Colonic mucosa (tissue), 4 donors: ENCODE measurements at regions not wholly inside any gene's neighbourhood (a gene's known extent, or its start where the extent isn't known, plus 50 kb on each side); places are given as distances from the start of the nearest gene placed in this dataset.

ENCODE experiments used
- DNase-seq: peaks from one replicate; pipeline ENCODE4 v3.0.0-alpha.2; 2020
- H3K27ac ChIP-seq: fragments of 200-600 bp; one replicate; pipeline ENCODE4 v1.8.0; 2021
- H3K27me3 ChIP-seq: fragments of 200-600 bp; one replicate; pipeline ENCODE4 v1.8.0; 2021
- H3K36me3 ChIP-seq: fragments of 200-600 bp; one replicate; pipeline ENCODE4 v1.8.0; 2021
- H3K4me1 ChIP-seq: fragments of 200-600 bp; one replicate; pipeline ENCODE4 v1.8.0; 2021; ENCODE audit warnings: mild to moderate bottlenecking
- H3K4me3 ChIP-seq: fragments of 200-600 bp; one replicate; pipeline ENCODE4 v1.8.0; 2021
- H3K9ac ChIP-seq, 2 donors: one replicate each; pipeline ENCODE4 v1.7.0; 2013; ENCODE audit warnings: control low read depth in 2 of 2, low read depth in 2 of 2, low read length in 2 of 2
- H3K9me3 ChIP-seq: fragments of 200-600 bp; one replicate; pipeline ENCODE4 v1.8.0; 2021
- CTCF ChIP-seq: fragments of 200-600 bp; IDR thresholded peaks from one replicate; pipeline ENCODE4 v1.8.0; 2022; ENCODE audit warnings: antibody characterized with exemption, mild to moderate bottlenecking
- intact Hi-C: fragments of 100-400 bp; cut with DNase I; formaldehyde crosslinking; loops from one replicate; pipeline ENCODE4 v1.14.1; 2022
- donor health status: healthy.
- donor health status: DM: no; HTN: no; CAD: no.
- donor health status: DM: no; HTN: no; CAD: no.

GRCh38 chr14:34063470-34064164, 112.7 kb upstream of the EGLN3 start:
- no peaks in the 10 kb centered on the region for H3K27me3 ChIP-seq
- H3K9me3 ChIP-seq: no peaks in the 10 kb centered on the region
- H3K4me3 ChIP-seq: no peak overlapping the region
- H3K9ac ChIP-seq: no peak overlapping the region
- H3K4me1 ChIP-seq: no peaks in the 10 kb centered on the region
- H3K36me3 ChIP-seq: no peaks in the 10 kb centered on the region
- intact Hi-C loops: no loop called here
- no peak for DNase-seq
- H3K27ac ChIP-seq: no peak overlapping the region
- no peak for TF ChIP-seq CTCF

- intact Hi-C loops: no loop called here
- no peak for DNase-seq
- H3K27me3 ChIP-seq: no peaks in the 10 kb centered on the region
- no peak overlapping the region for H3K9ac ChIP-seq
- no peaks in the 10 kb centered on the region for H3K36me3 ChIP-seq
- TF ChIP-seq CTCF: no peak
- no peak overlapping the region for H3K27ac ChIP-seq
- no peak overlapping the region for H3K4me3 ChIP-seq
- H3K9me3 ChIP-seq: no peaks in the 10 kb centered on the region
- H3K4me1 ChIP-seq: no peaks in the 10 kb centered on the region
These were observed 112.2 kb upstream of the EGLN3 start for GRCh38 chr14:34063042-34063441.

GRCh38 chr14:34062353-34062973, 111.6 kb upstream of the EGLN3 start:
- intact Hi-C loops: no loop called here
- TF ChIP-seq CTCF: no peak
- no peaks in the 10 kb centered on the region for H3K27me3 ChIP-seq

GRCh38 chr14:34060651-34060999, 109.8 kb upstream of the EGLN3 start:
- Histone ChIP-seq H3K27ac (peak overlapping the region; percentile 93), H3K9me3 (no peaks in the 10 kb centered on the region), H3K27me3 (no peaks in the 10 kb centered on the region), H3K4me3 (peak overlapping the region; percentile 49), H3K9ac (peak overlapping the region; percentile 81 to 93), H3K36me3 (no peaks in the 10 kb centered on the region), H3K4me1 (no peaks in the 10 kb centered on the region)
- TF ChIP-seq CTCF: no peak
- no peak for DNase-seq
- intact Hi-C loops: no loop called here

More at GRCh38 chr14:34062353-34062973, 111.6 kb upstream of the EGLN3 start:
- Histone ChIP-seq H3K27ac (no peak overlapping the region), H3K4me3 (no peak overlapping the region), H3K9me3 (no peaks in the 10 kb centered on the region), H3K9ac (no peak overlapping the region), H3K4me1 (no peaks in the 10 kb centered on the region), H3K36me3 (no peaks in the 10 kb centered on the region)
- DNase-seq: no peak

GRCh38 chr14:34059925-34060650, 109.2 kb upstream of the EGLN3 start:
- peak; percentile 38 for TF ChIP-seq CTCF
- Histone ChIP-seq H3K27ac (peak overlapping the region; percentile 93), H3K4me1 (no peaks in the 10 kb centered on the region), H3K36me3 (no peaks in the 10 kb centered on the region), H3K9me3 (no peaks in the 10 kb centered on the region), H3K27me3 (no peaks in the 10 kb centered on the region), H3K9ac (peak overlapping the region; percentile 81 to 93), H3K4me3 (peak overlapping the region; percentile 49)
- intact Hi-C loops: no loop called here
- peak; percentile 87 for DNase-seq
